ENCODE measurements at regions not wholly inside any gene's neighbourhood (a gene's known extent, or its start where the extent isn't known, plus 50 kb on each side); places are given as distances from the start of the nearest gene placed in this dataset.

GRCh38 chr17:62880120-62880519 lies 72.0 kb upstream of the MARCHF10 start:
- DNase-seq = no peak

- DNase-seq = no peak
Observed at GRCh38 chr17:62876673-62877405, 68.7 kb upstream of the MARCHF10 start.

- DNase-seq = no peak
Observed at GRCh38 chr17:62876063-62876462, 67.9 kb upstream of the MARCHF10 start.

- no peak for DNase-seq
Observed at GRCh38 chr17:62875296-62875695, 67.2 kb upstream of the MARCHF10 start.

- no peak for DNase-seq
Observed at GRCh38 chr17:62871291-62871690, 63.2 kb upstream of the MARCHF10 start.

- DNase-seq = no peak
Observed at GRCh38 chr17:62870552-62870971, 62.4 kb upstream of the MARCHF10 start.

- DNase-seq = no peak
Observed at GRCh38 chr17:62870030-62870541, 62.0 kb upstream of the MARCHF10 start.

GRCh38 chr17:62868723-62869122 lies 60.6 kb upstream of the MARCHF10 start:
- DNase-seq = no peak

- no peak for DNase-seq
Observed at GRCh38 chr17:62868008-62868407, 59.9 kb upstream of the MARCHF10 start.

GRCh38 chr17:62867303-62867702 lies 59.2 kb upstream of the MARCHF10 start:
- DNase-seq = no peak

GRCh38 chr17:62866471-62866870 lies 58.4 kb upstream of the MARCHF10 start:
- DNase-seq = no peak

- no peak for DNase-seq
Observed at GRCh38 chr17:62865586-62865985, 57.5 kb upstream of the MARCHF10 start.

GRCh38 chr17:62862251-62862650 lies 54.1 kb upstream of the MARCHF10 start:
- DNase-seq = no peak

GRCh38 chr17:62860962-62861873 lies 53.1 kb upstream of the MARCHF10 start:
- no peak for DNase-seq

GRCh38 chr17:62859146-62859545 lies 51.0 kb upstream of the MARCHF10 start:
- DNase-seq = no peak

All from SIG-M5 (cell line).